ENCODE measurements at regions not wholly inside any gene's neighbourhood (a gene's known extent, or its start where the extent isn't known, plus 50 kb on each side); places are given as distances from the start of the nearest gene placed in this dataset.

- Histone ChIP-seq H3K36me3 (ENCODE audit: control insufficient read depth in 1 of 2, insufficient read depth in 2 of 2, low read length in 2 of 2) (no peaks in the 10 kb centered on the region), H3K4me3 (ENCODE audit: low read depth in 1 of 2, low read length in 2 of 2) (no peak overlapping the region), H3K9me3 (ENCODE audit: control insufficient read depth in 1 of 2, low read length in 2 of 2) (no peaks in the 10 kb centered on the region), H3K27ac (ENCODE audit: low read length) (no peak overlapping the region), H3K27me3 (ENCODE audit: low read depth, low read length) (peaks cover 18% of the 10 kb centered on the region), H3K4me1 (ENCODE audit: control insufficient read depth in 1 of 2, insufficient read depth in 2 of 2, low read length in 2 of 2) (no peaks in the 10 kb centered on the region)
Measured at GRCh38 chr1:29893046-29893723, 656.9 kb downstream of the PTPRU start.

GRCh38 chr1:29892247-29892646 lies 655.9 kb downstream of the PTPRU start:
- H3K9me3 ChIP-seq (ENCODE audit: control insufficient read depth in 1 of 2, low read length in 2 of 2), result no peaks in the 10 kb centered on the region
- no peak overlapping the region for H3K4me3 ChIP-seq (ENCODE audit: low read depth in 1 of 2, low read length in 2 of 2)
- H3K27me3 ChIP-seq (ENCODE audit: low read depth, low read length), result peaks cover 17% of the 10 kb centered on the region
- H3K27ac ChIP-seq (ENCODE audit: low read length), result no peak overlapping the region
- H3K36me3 ChIP-seq (ENCODE audit: control insufficient read depth in 1 of 2, insufficient read depth in 2 of 2, low read length in 2 of 2), result no peaks in the 10 kb centered on the region
- no peaks in the 10 kb centered on the region for H3K4me1 ChIP-seq (ENCODE audit: control insufficient read depth in 1 of 2, insufficient read depth in 2 of 2, low read length in 2 of 2)

GRCh38 chr1:29890201-29890959 lies 654.1 kb downstream of the PTPRU start:
- no peaks in the 10 kb centered on the region for H3K4me1 ChIP-seq (ENCODE audit: control insufficient read depth in 1 of 2, insufficient read depth in 2 of 2, low read length in 2 of 2)
- no peaks in the 10 kb centered on the region for H3K9me3 ChIP-seq (ENCODE audit: control insufficient read depth in 1 of 2, low read length in 2 of 2)
- no peaks in the 10 kb centered on the region for H3K36me3 ChIP-seq (ENCODE audit: control insufficient read depth in 1 of 2, insufficient read depth in 2 of 2, low read length in 2 of 2)
- peaks cover 5% of the 10 kb centered on the region for H3K27me3 ChIP-seq (ENCODE audit: low read depth, low read length)
- H3K4me3 ChIP-seq (ENCODE audit: low read depth in 1 of 2, low read length in 2 of 2), result no peak overlapping the region
- no peak overlapping the region for H3K27ac ChIP-seq (ENCODE audit: low read length)

- Histone ChIP-seq H3K4me1 (ENCODE audit: control insufficient read depth in 1 of 2, insufficient read depth in 2 of 2, low read length in 2 of 2) (no peaks in the 10 kb centered on the region), H3K36me3 (ENCODE audit: control insufficient read depth in 1 of 2, insufficient read depth in 2 of 2, low read length in 2 of 2) (no peaks in the 10 kb centered on the region), H3K27me3 (ENCODE audit: low read depth, low read length) (peaks cover under 1% of the 10 kb centered on the region), H3K27ac (ENCODE audit: low read length) (no peak overlapping the region), H3K9me3 (ENCODE audit: control insufficient read depth in 1 of 2, low read length in 2 of 2) (no peaks in the 10 kb centered on the region), H3K4me3 (ENCODE audit: low read depth in 1 of 2, low read length in 2 of 2) (no peak overlapping the region)
Measured at GRCh38 chr1:29889776-29890175, 653.5 kb downstream of the PTPRU start.

- no peaks in the 10 kb centered on the region for H3K36me3 ChIP-seq (ENCODE audit: control insufficient read depth in 1 of 2, insufficient read depth in 2 of 2, low read length in 2 of 2)
- H3K27me3 ChIP-seq (ENCODE audit: low read depth, low read length), result no peaks in the 10 kb centered on the region
- H3K4me1 ChIP-seq (ENCODE audit: control insufficient read depth in 1 of 2, insufficient read depth in 2 of 2, low read length in 2 of 2), result no peaks in the 10 kb centered on the region
- no peaks in the 10 kb centered on the region for H3K9me3 ChIP-seq (ENCODE audit: control insufficient read depth in 1 of 2, low read length in 2 of 2)
- H3K4me3 ChIP-seq (ENCODE audit: low read depth in 1 of 2, low read length in 2 of 2), result no peak overlapping the region
- H3K27ac ChIP-seq (ENCODE audit: low read length), result no peak overlapping the region
Measured at GRCh38 chr1:29884740-29885139, 648.4 kb downstream of the PTPRU start.

GRCh38 chr1:29883986-29884385 lies 647.7 kb downstream of the PTPRU start:
- H3K4me1 ChIP-seq (ENCODE audit: control insufficient read depth in 1 of 2, insufficient read depth in 2 of 2, low read length in 2 of 2), result no peaks in the 10 kb centered on the region
- no peak overlapping the region for H3K4me3 ChIP-seq (ENCODE audit: low read depth in 1 of 2, low read length in 2 of 2)
- H3K27me3 ChIP-seq (ENCODE audit: low read depth, low read length), result no peaks in the 10 kb centered on the region
- H3K27ac ChIP-seq (ENCODE audit: low read length), result no peak overlapping the region
- no peaks in the 10 kb centered on the region for H3K36me3 ChIP-seq (ENCODE audit: control insufficient read depth in 1 of 2, insufficient read depth in 2 of 2, low read length in 2 of 2)
- H3K9me3 ChIP-seq (ENCODE audit: control insufficient read depth in 1 of 2, low read length in 2 of 2), result no peaks in the 10 kb centered on the region

GRCh38 chr1:29883411-29883832 lies 647.1 kb downstream of the PTPRU start:
- no peak overlapping the region for H3K4me3 ChIP-seq (ENCODE audit: low read depth in 1 of 2, low read length in 2 of 2)
- no peak overlapping the region for H3K27ac ChIP-seq (ENCODE audit: low read length)
- no peaks in the 10 kb centered on the region for H3K36me3 ChIP-seq (ENCODE audit: control insufficient read depth in 1 of 2, insufficient read depth in 2 of 2, low read length in 2 of 2)
- H3K27me3 ChIP-seq (ENCODE audit: low read depth, low read length), result no peaks in the 10 kb centered on the region
- no peaks in the 10 kb centered on the region for H3K9me3 ChIP-seq (ENCODE audit: control insufficient read depth in 1 of 2, low read length in 2 of 2)
- no peaks in the 10 kb centered on the region for H3K4me1 ChIP-seq (ENCODE audit: control insufficient read depth in 1 of 2, insufficient read depth in 2 of 2, low read length in 2 of 2)

- Histone ChIP-seq H3K36me3 (ENCODE audit: control insufficient read depth in 1 of 2, insufficient read depth in 2 of 2, low read length in 2 of 2) (no peaks in the 10 kb centered on the region), H3K27me3 (ENCODE audit: low read depth, low read length) (no peaks in the 10 kb centered on the region), H3K4me1 (ENCODE audit: control insufficient read depth in 1 of 2, insufficient read depth in 2 of 2, low read length in 2 of 2) (no peaks in the 10 kb centered on the region), H3K4me3 (ENCODE audit: low read depth in 1 of 2, low read length in 2 of 2) (no peak overlapping the region), H3K9me3 (ENCODE audit: control insufficient read depth in 1 of 2, low read length in 2 of 2) (no peaks in the 10 kb centered on the region), H3K27ac (ENCODE audit: low read length) (no peak overlapping the region)
Measured at GRCh38 chr1:29880556-29880955, 644.2 kb downstream of the PTPRU start.

GRCh38 chr1:29879217-29879616 lies 642.9 kb downstream of the PTPRU start:
- Histone ChIP-seq H3K4me3 (ENCODE audit: low read depth in 1 of 2, low read length in 2 of 2) (no peak overlapping the region), H3K36me3 (ENCODE audit: control insufficient read depth in 1 of 2, insufficient read depth in 2 of 2, low read length in 2 of 2) (no peaks in the 10 kb centered on the region), H3K4me1 (ENCODE audit: control insufficient read depth in 1 of 2, insufficient read depth in 2 of 2, low read length in 2 of 2) (no peaks in the 10 kb centered on the region), H3K27me3 (ENCODE audit: low read depth, low read length) (no peaks in the 10 kb centered on the region), H3K9me3 (ENCODE audit: control insufficient read depth in 1 of 2, low read length in 2 of 2) (no peaks in the 10 kb centered on the region), H3K27ac (ENCODE audit: low read length) (no peak overlapping the region)

GRCh38 chr1:29878501-29878900 lies 642.2 kb downstream of the PTPRU start:
- no peaks in the 10 kb centered on the region for H3K36me3 ChIP-seq (ENCODE audit: control insufficient read depth in 1 of 2, insufficient read depth in 2 of 2, low read length in 2 of 2)
- H3K4me3 ChIP-seq (ENCODE audit: low read depth in 1 of 2, low read length in 2 of 2), result no peak overlapping the region

GRCh38 chr1:29876902-29877301 lies 640.6 kb downstream of the PTPRU start:
- H3K4me3 ChIP-seq (ENCODE audit: low read depth in 1 of 2, low read length in 2 of 2), result no peak overlapping the region
- no peaks in the 10 kb centered on the region for H3K36me3 ChIP-seq (ENCODE audit: control insufficient read depth in 1 of 2, insufficient read depth in 2 of 2, low read length in 2 of 2)
- H3K27ac ChIP-seq (ENCODE audit: low read length), result no peak overlapping the region
- H3K27me3 ChIP-seq (ENCODE audit: low read depth, low read length), result no peaks in the 10 kb centered on the region
- H3K4me1 ChIP-seq (ENCODE audit: control insufficient read depth in 1 of 2, insufficient read depth in 2 of 2, low read length in 2 of 2), result no peaks in the 10 kb centered on the region
- no peaks in the 10 kb centered on the region for H3K9me3 ChIP-seq (ENCODE audit: control insufficient read depth in 1 of 2, low read length in 2 of 2)

More at GRCh38 chr1:29878501-29878900, 642.2 kb downstream of the PTPRU start:
- Histone ChIP-seq H3K27me3 (ENCODE audit: low read depth, low read length) (no peaks in the 10 kb centered on the region), H3K4me1 (ENCODE audit: control insufficient read depth in 1 of 2, insufficient read depth in 2 of 2, low read length in 2 of 2) (no peaks in the 10 kb centered on the region), H3K27ac (ENCODE audit: low read length) (no peak overlapping the region), H3K9me3 (ENCODE audit: control insufficient read depth in 1 of 2, low read length in 2 of 2) (no peaks in the 10 kb centered on the region)
